GM18508 (cell line): ENCODE measurements at regions not wholly inside any gene's neighbourhood (a gene's known extent, or its start where the extent isn't known, plus 50 kb on each side); places are given as distances from the start of the nearest gene placed in this dataset.
A peak's percentile ranks its signal among the peaks of the same experiment; 100 is the strongest.
"Not testable (repeated sequence)": the region's sequence is repeated elsewhere in the genome, so short reads cannot be mapped to it uniquely, and the experiment has no call there.

Source experiments
- ATAC-seq: cut with Tn5 transposase; IDR thresholded peaks from one replicate; pipeline ENCODE4 v1.9.1; 2021; ENCODE audit warnings: moderate number of reproducible peaks; ENCODE audit not compliant: insufficient read depth, unreplicated experiment

GRCh38 chrX:30008031-30008430 is 207.3 kb upstream of the MAGEB2 start:
- no peak for ATAC-seq

- ATAC-seq: no peak
These were observed 204.9 kb upstream of the MAGEB2 start for GRCh38 chrX:30010471-30010870.

GRCh38 chrX:30015440-30015839 is 199.9 kb upstream of the MAGEB2 start:
- ATAC-seq: no peak

GRCh38 chrX:30027636-30028035 is 187.7 kb upstream of the MAGEB2 start:
- no peak for ATAC-seq

GRCh38 chrX:30036406-30036805 is 179.0 kb upstream of the MAGEB2 start:
- ATAC-seq: not testable (repeated sequence)

- no peak for ATAC-seq
These were observed 175.6 kb upstream of the MAGEB2 start for GRCh38 chrX:30039768-30040167.

- no peak for ATAC-seq
These were observed 154.6 kb upstream of the MAGEB2 start for GRCh38 chrX:30060718-30061117.

GRCh38 chrX:30065226-30065625 is 150.1 kb upstream of the MAGEB2 start:
- no peak for ATAC-seq

GRCh38 chrX:30067677-30068076 is 147.7 kb upstream of the MAGEB2 start:
- ATAC-seq: no peak

- no peak for ATAC-seq
These were observed 129.8 kb upstream of the MAGEB2 start for GRCh38 chrX:30085571-30085970.

GRCh38 chrX:30111431-30111830 is 103.9 kb upstream of the MAGEB2 start:
- ATAC-seq: no peak

GRCh38 chrX:30141966-30142365 is 73.4 kb upstream of the MAGEB2 start:
- ATAC-seq: peak; percentile 83

- no peak for ATAC-seq
These were observed 71.1 kb upstream of the MAGEB2 start for GRCh38 chrX:30144221-30144620.

GRCh38 chrX:30144971-30145731 is 70.2 kb upstream of the MAGEB2 start:
- no peak for ATAC-seq

- ATAC-seq: no peak
These were observed 67.2 kb upstream of the MAGEB2 start for GRCh38 chrX:30147996-30148643.

- not testable (repeated sequence) for ATAC-seq
These were observed 66.2 kb upstream of the MAGEB2 start for GRCh38 chrX:30149206-30149605.

GRCh38 chrX:30150196-30150895 is 65.0 kb upstream of the MAGEB2 start:
- no peak for ATAC-seq

GRCh38 chrX:30151964-30152363 is 63.4 kb upstream of the MAGEB2 start:
- no peak for ATAC-seq

- ATAC-seq: no peak
These were observed 62.0 kb upstream of the MAGEB2 start for GRCh38 chrX:30153175-30153880.

- ATAC-seq: no peak
These were observed 61.5 kb upstream of the MAGEB2 start for GRCh38 chrX:30153881-30154260.

- ATAC-seq: no peak
These were observed 59.4 kb upstream of the MAGEB2 start for GRCh38 chrX:30156009-30156408.
